Neuronal stem cell (in vitro differentiated cells): ENCODE measurements at regions not wholly inside any gene's neighbourhood (a gene's known extent, or its start where the extent isn't known, plus 50 kb on each side); places are given as distances from the start of the nearest gene placed in this dataset.

Experiments used
- DNase-seq: peaks from one replicate; pipeline ENCODE4 v3.0.0-alpha.2; 2013; ENCODE audit warnings: low spot score
- H2AFZ ChIP-seq: one replicate; pipeline ENCODE4 v1.6.1; 2013; ENCODE audit warnings: mild to moderate bottlenecking, low read length, inconsistent platforms
- H2AK5ac ChIP-seq: 2 replicates; pipeline ENCODE4 v1.6.1; 2013; ENCODE audit warnings: low read depth, mild to moderate bottlenecking, inconsistent platforms, low read length, moderate library complexity, mixed read lengths
- H2BK120ac ChIP-seq: 2 replicates; pipeline ENCODE4 v1.6.1; 2013; ENCODE audit warnings: low read depth, mild to moderate bottlenecking, inconsistent platforms, low read length, moderate library complexity, mixed read lengths
- H2BK12ac ChIP-seq: one replicate; pipeline ENCODE4 v1.6.1; 2013; ENCODE audit warnings: low read length, inconsistent platforms
- H2BK15ac ChIP-seq: 2 replicates; pipeline ENCODE4 v1.6.1; 2013; ENCODE audit warnings: mild to moderate bottlenecking, low read length, inconsistent platforms, mixed read lengths
- H2BK5ac ChIP-seq: one replicate; pipeline ENCODE4 v1.6.1; 2013; ENCODE audit warnings: inconsistent platforms, mild to moderate bottlenecking, low read length, moderate library complexity
- H3K14ac ChIP-seq: one replicate; pipeline ENCODE4 v1.6.1; 2013; ENCODE audit warnings: low read length, inconsistent platforms
- H3K18ac ChIP-seq: 2 replicates; pipeline ENCODE4 v1.6.1; 2013; ENCODE audit warnings: low read length, inconsistent platforms
- H3K23ac ChIP-seq: 2 replicates; pipeline ENCODE4 v1.6.1; 2013; ENCODE audit warnings: low read depth, mild to moderate bottlenecking, mixed read lengths, low read length, inconsistent platforms; ENCODE audit not compliant: poor library complexity
- H3K27ac ChIP-seq: replicated peaks from 3 replicates; pipeline ENCODE4 v1.5.1; 2013; ENCODE audit warnings: low read length, inconsistent platforms
- H3K27me3 ChIP-seq, 3 experiments: 2 replicates each; pipeline ENCODE4 v1.6.1; 2013; ENCODE audit warnings: low read length in 3 of 3, mild to moderate bottlenecking in 2 of 3, inconsistent platforms in 1 of 3, low read depth in 1 of 3, mixed read lengths in 1 of 3, moderate library complexity in 1 of 3; ENCODE audit not compliant: control insufficient read depth in 3 of 3, insufficient read depth in 3 of 3
- H3K36me3 ChIP-seq, 2 donors: replicated peaks in 1 of 2; 2 replicates each; pipeline ENCODE4 v1.6.1; 2013; ENCODE audit warnings: low read length in 2 of 2; ENCODE audit not compliant: control insufficient read depth in 2 of 2, insufficient read depth in 2 of 2
- H3K4ac ChIP-seq: 2 replicates; pipeline ENCODE4 v1.6.1; 2013; ENCODE audit warnings: inconsistent platforms, mild to moderate bottlenecking, low read length, moderate library complexity
- H3K4me1 ChIP-seq, 2 donors: 1 replicate in 1 of 2; 2 replicates in 1 of 2; pipeline ENCODE4 v1.6.1; 2013; ENCODE audit warnings: low read length in 2 of 2, low read depth in 1 of 2; ENCODE audit not compliant: control insufficient read depth in 2 of 2, insufficient read depth in 1 of 2
- H3K4me2 ChIP-seq: one replicate; pipeline ENCODE4 v1.6.1; 2013; ENCODE audit warnings: mild to moderate bottlenecking, low read length, inconsistent platforms; ENCODE audit not compliant: insufficient read depth, poor library complexity, severe bottlenecking
- H3K4me3 ChIP-seq, 2 donors: 2 replicates each; pipeline ENCODE4 v1.5.1; 2013; ENCODE audit warnings: low read length in 2 of 2, mild to moderate bottlenecking in 2 of 2, inconsistent platforms in 1 of 2, moderate library complexity in 1 of 2
- H3K79me1 ChIP-seq: one replicate; pipeline ENCODE4 v1.6.1; 2013; ENCODE audit warnings: low read depth, mild to moderate bottlenecking, inconsistent platforms, low read length, moderate library complexity
- H3K9ac ChIP-seq: one replicate; pipeline ENCODE4 v1.6.1; 2013; ENCODE audit warnings: mild to moderate bottlenecking, low read depth, low read length, inconsistent platforms; ENCODE audit not compliant: poor library complexity
- H3K9me3 ChIP-seq, 2 donors: replicated peaks in 1 of 2; 2 replicates each; pipeline versions ENCODE3 to v1.6.1; 2013; ENCODE audit warnings: low read length in 2 of 2, mild to moderate bottlenecking in 2 of 2, inconsistent platforms in 1 of 2, low read depth in 1 of 2, mixed read lengths in 1 of 2, moderate library complexity in 1 of 2; ENCODE audit not compliant: control insufficient read depth in 2 of 2, insufficient read depth in 1 of 2
- H4K8ac ChIP-seq: one replicate; pipeline ENCODE4 v1.6.1; 2013; ENCODE audit warnings: low read depth, mild to moderate bottlenecking, inconsistent platforms, low read length, moderate library complexity
- H4K91ac ChIP-seq: one replicate; pipeline ENCODE4 v1.6.1; 2013; ENCODE audit warnings: low read length, low read depth, mild to moderate bottlenecking, inconsistent platforms; ENCODE audit not compliant: poor library complexity
- WGBS, 2 donors: extraction: QIAGEN DNeasy Blood & Tissue Kit; methylation state at CpG; one replicate each; pipeline ENCODE4 v1.1.7; 2013; ENCODE audit warnings: missing lambda C conversion rate in 2 of 2, mixed read lengths in 1 of 2; ENCODE audit not compliant: insufficient read length in 2 of 2, insufficient replicate concordance in 1 of 2; ENCODE audit errors: extremely low coverage in 2 of 2; 5-methylcytosine and 5-hydroxymethylcytosine counted together

GRCh38 chr16:24440306-24440705 is 99.1 kb upstream of the RBBP6 start:
- H2AFZ ChIP-seq: no peak overlapping the region
- H3K23ac ChIP-seq: no peak overlapping the region
- H2BK12ac ChIP-seq: no peak overlapping the region
- no peak overlapping the region for H3K14ac ChIP-seq
- DNase-seq: no peak
- H3K18ac ChIP-seq: no peak overlapping the region
- H4K91ac ChIP-seq: no peak overlapping the region
- no peaks in the 10 kb centered on the region for H3K4me1 ChIP-seq
- H4K8ac ChIP-seq: no peak overlapping the region
- no peak overlapping the region for H3K9ac ChIP-seq
- H3K36me3 ChIP-seq: no peaks in the 10 kb centered on the region
- H3K27me3 ChIP-seq: no peaks in the 10 kb centered on the region
- WGBS, 2 donors: no CpG with 5 or more reads among the region's 6 CpGs
- H2BK120ac ChIP-seq: no peak overlapping the region
- H3K27ac ChIP-seq: no peak overlapping the region
- peaks cover 0 to 2% of the 10 kb centered on the region in 2 donors for H3K9me3 ChIP-seq
- H2BK15ac ChIP-seq: no peak overlapping the region
- H2BK5ac ChIP-seq: no peak overlapping the region
- H3K4me2 ChIP-seq: no peak overlapping the region
- no peak overlapping the region for H3K4me3 ChIP-seq
- no peak overlapping the region for H3K4ac ChIP-seq
- H3K79me1 ChIP-seq: no peaks in the 10 kb centered on the region
- no peak overlapping the region for H2AK5ac ChIP-seq

GRCh38 chr16:24442631-24443030 is 96.7 kb upstream of the RBBP6 start:
- Histone ChIP-seq H3K36me3 (no peaks in the 10 kb centered on the region), H3K18ac (no peak overlapping the region), H2BK12ac (no peak overlapping the region), H2BK15ac (no peak overlapping the region), H3K4ac (no peak overlapping the region), H3K23ac (no peak overlapping the region), H4K91ac (no peak overlapping the region), H3K4me3 (no peak overlapping the region), H3K27ac (no peak overlapping the region), H3K14ac (no peak overlapping the region), H3K79me1 (no peaks in the 10 kb centered on the region), H2BK5ac (no peak overlapping the region), H3K27me3 (no peaks in the 10 kb centered on the region), H3K9ac (no peak overlapping the region), H2AK5ac (no peak overlapping the region), H4K8ac (no peak overlapping the region), H2AFZ (no peak overlapping the region), H3K4me1 (no peaks in the 10 kb centered on the region), H3K9me3 (peaks cover 0 to 2% of the 10 kb centered on the region in 2 donors), H2BK120ac (no peak overlapping the region), H3K4me2 (no peak overlapping the region)
- no CpG with 5 or more reads among the region's 5 CpGs for WGBS, 2 donors
- DNase-seq: no peak

GRCh38 chr16:24445216-24445615 is 94.2 kb upstream of the RBBP6 start:
- Histone ChIP-seq H4K91ac (no peak overlapping the region), H3K14ac (no peak overlapping the region), H2AFZ (no peak overlapping the region), H2AK5ac (no peak overlapping the region), H2BK120ac (no peak overlapping the region), H3K18ac (no peak overlapping the region), H3K4me2 (no peak overlapping the region), H3K4ac (no peak overlapping the region), H3K9me3 (peaks cover 0 to 2% of the 10 kb centered on the region in 2 donors), H3K36me3 (no peaks in the 10 kb centered on the region), H3K27ac (no peak overlapping the region), H3K79me1 (no peaks in the 10 kb centered on the region), H3K27me3 (no peaks in the 10 kb centered on the region), H3K4me3 (no peak overlapping the region), H3K23ac (no peak overlapping the region), H3K4me1 (no peaks in the 10 kb centered on the region), H2BK15ac (no peak overlapping the region), H2BK5ac (no peak overlapping the region), H4K8ac (no peak overlapping the region), H3K9ac (no peak overlapping the region), H2BK12ac (no peak overlapping the region)
- DNase-seq: no peak
- WGBS, 2 donors: no CpG with 5 or more reads among the region's 8 CpGs

GRCh38 chr16:24446189-24446588 is 93.2 kb upstream of the RBBP6 start:
- H3K9me3 ChIP-seq: peaks cover 0 to 2% of the 10 kb centered on the region in 2 donors
- no peak overlapping the region for H4K8ac ChIP-seq
- no peak overlapping the region for H2AFZ ChIP-seq
- no peak overlapping the region for H2BK12ac ChIP-seq
- H3K4me2 ChIP-seq: no peak overlapping the region
- H3K4me3 ChIP-seq: no peak overlapping the region
- H3K79me1 ChIP-seq: no peaks in the 10 kb centered on the region
- no peaks in the 10 kb centered on the region for H3K4me1 ChIP-seq
- H2BK120ac ChIP-seq: no peak overlapping the region
- H3K27ac ChIP-seq: no peak overlapping the region
- no peak overlapping the region for H3K4ac ChIP-seq
- DNase-seq: no peak
- H3K14ac ChIP-seq: no peak overlapping the region
- H4K91ac ChIP-seq: no peak overlapping the region
- no peak overlapping the region for H3K9ac ChIP-seq
- H3K18ac ChIP-seq: no peak overlapping the region
- no peak overlapping the region for H2BK5ac ChIP-seq
- H3K23ac ChIP-seq: no peak overlapping the region
- no CpG with 5 or more reads among the region's 3 CpGs for WGBS, 2 donors
- H3K27me3 ChIP-seq: no peaks in the 10 kb centered on the region
- no peak overlapping the region for H2AK5ac ChIP-seq
- no peaks in the 10 kb centered on the region for H3K36me3 ChIP-seq
- H2BK15ac ChIP-seq: no peak overlapping the region
